GM12878 (cell line): ENCODE measurements at regions not wholly inside any gene's neighbourhood (a gene's known extent, or its start where the extent isn't known, plus 50 kb on each side); places are given as distances from the start of the nearest gene placed in this dataset.

Source experiments
- ATAC-seq: fragments of 200-7000 bp; cut with Tn5 transposase; 3 replicates; pipeline ENCODE4 v1.9.1; 2020; ENCODE audit warnings: mild to moderate bottlenecking, moderate library complexity
- BruUV-seq: library from RNA; stranded (reverse); fragments of 400-500 nt; replicated peaks from 2 replicates; lab custom pipeline; 2021; lab: Mats Ljungman, UMichigan
- CTCF ChIA-PET: fragments of 300-600 bp; sonication (Branson Sonifier 250); formaldehyde crosslinking; extraction: SDS; loops from one replicate; lab custom pipeline; 2021; ENCODE audit warnings: inconsistent platforms; lab: Yijun Ruan, JAX
- POLR2A ChIA-PET: fragments of 350-600 bp; formaldehyde crosslinking; extraction: SDS; loops from one replicate; lab custom pipeline; 2021; ENCODE audit warnings: inconsistent platforms; lab: Charles Lee
- RAD21 ChIA-PET: fragments of 300-600 bp; sonication (Branson Sonifier 250); formaldehyde crosslinking; loops from one replicate; lab custom pipeline; 2023; ENCODE audit warnings: antibody characterized with exemption; ENCODE audit not compliant: unreplicated experiment; lab: Charles Lee
- SMC1A ChIA-PET: fragments of 300-600 bp; sonication (Branson Sonifier 250); formaldehyde crosslinking; loops from one replicate; lab custom pipeline; 2023; ENCODE audit not compliant: unreplicated experiment, uncharacterized antibody; lab: Charles Lee
- DNase-seq: peaks from one replicate; pipeline ENCODE4 v3.0.0-alpha.2; 2011; ENCODE audit warnings: low read depth, low spot score
- FAIRE-seq: peaks from 3 replicates; lab custom pipeline; 2011; peaks lifted over from hg19 to GRCh38; lab: Jason Lieb, UNC
- H2AFZ ChIP-seq: 2 replicates; pipeline ENCODE4 v1.6.0; 2011; ENCODE audit warnings: low read depth, low read length, control low read depth; ENCODE audit not compliant: control insufficient read depth
- H3K27ac ChIP-seq: 2 replicates; pipeline ENCODE4 v1.5.1; 2011; ENCODE audit warnings: control low read depth; ENCODE audit not compliant: control insufficient read depth, insufficient read depth
- H3K27me3 ChIP-seq, 2 experiments: replicated peaks in 1 of 2; 2 replicates each; pipeline versions ENCODE4 v1.6.0 to v1.6.1; 2011; ENCODE audit warnings: low read length in 1 of 2; ENCODE audit not compliant: control insufficient read depth in 2 of 2, insufficient read depth in 2 of 2
- H3K36me3 ChIP-seq, 2 experiments: 2 replicates each; pipeline ENCODE4 v1.5.1; 2011; ENCODE audit warnings: low read length in 1 of 2; ENCODE audit not compliant: control insufficient read depth in 2 of 2, insufficient read depth in 2 of 2
- H3K4me1 ChIP-seq: 2 replicates; pipeline ENCODE4 v1.6.1; 2011; ENCODE audit warnings: mild to moderate bottlenecking, low read length, moderate library complexity, mixed read lengths; ENCODE audit not compliant: control insufficient read depth, insufficient read depth
- H3K4me2 ChIP-seq: 2 replicates; pipeline ENCODE4 v1.6.0; 2011; ENCODE audit warnings: control low read depth; ENCODE audit not compliant: control insufficient read depth, insufficient read depth
- H3K4me3 ChIP-seq: fragments of 200-600 bp; sonication (generic); 2 replicates; pipeline ENCODE4 v1.5.1; 2016
- H3K79me2 ChIP-seq: 2 replicates; pipeline ENCODE4 v1.6.0; 2011; ENCODE audit warnings: low read length; ENCODE audit not compliant: control insufficient read depth, insufficient read depth
- H3K9ac ChIP-seq: 2 replicates; pipeline ENCODE4 v1.8.0; 2011; ENCODE audit warnings: low read length, control low read depth, mixed read lengths; ENCODE audit not compliant: control insufficient read depth, insufficient read depth
- H3K9me3 ChIP-seq: replicated peaks from 3 replicates; pipeline ENCODE4 v1.5.1; 2011; ENCODE audit warnings: mild to moderate bottlenecking, low read length; ENCODE audit not compliant: control insufficient read depth, insufficient read depth
- H4K20me1 ChIP-seq: 2 replicates; pipeline ENCODE4 v1.6.0; 2011; ENCODE audit not compliant: control insufficient read depth, insufficient read depth
- ATF3 ChIP-seq: IDR thresholded peaks from 2 replicates; pipeline ENCODE4 v1.6.1; 2011; ENCODE audit warnings: low read depth, mild to moderate bottlenecking, low read length, moderate library complexity, borderline replicate concordance; ENCODE audit errors: extremely low read depth
- CBX3 ChIP-seq: fragments of 200-600 bp; sonication (generic); IDR thresholded peaks from 2 replicates; pipeline ENCODE4 v1.6.1; 2016; ENCODE audit warnings: low read depth, borderline replicate concordance
- CEBPZ ChIP-seq: fragments of 150-350 bp; IDR thresholded peaks from 2 replicates; pipeline ENCODE4 v1.6.1; 2016; ENCODE audit warnings: low read depth, low read length
- EED ChIP-seq: sonication (generic); IDR thresholded peaks from 2 replicates; pipeline ENCODE4 v1.6.1; 2016; ENCODE audit warnings: antibody characterized with exemption, low read depth
- EGR1 ChIP-seq, 2 experiments: IDR thresholded peaks; 1 replicate in 1 of 2; 2 replicates in 1 of 2; pipeline ENCODE4 v1.6.1; 2011 to 2012; ENCODE audit warnings: low read depth in 2 of 2, low read length in 2 of 2, borderline replicate concordance in 1 of 2, mild to moderate bottlenecking in 1 of 2, moderate library complexity in 1 of 2
- FOS ChIP-seq: IDR thresholded peaks from 3 replicates; pipeline ENCODE4 v1.6.1; 2011; ENCODE audit warnings: borderline replicate concordance; ENCODE audit not compliant: insufficient read length; ENCODE audit errors: extremely low read depth
- FOXK2 ChIP-seq: fragments of 450-650 bp; IDR thresholded peaks from 2 replicates; pipeline ENCODE4 v1.6.1; 2017; ENCODE audit warnings: mild to moderate bottlenecking, moderate library complexity
- HDAC6 ChIP-seq: fragments of 200-600 bp; sonication (generic); IDR thresholded peaks from one replicate; pipeline ENCODE4 v1.8.0; 2017; ENCODE audit warnings: antibody characterized with exemption; ENCODE audit not compliant: unreplicated experiment
- IRF4 ChIP-seq: IDR thresholded peaks from 2 replicates; pipeline ENCODE4 v1.6.1; 2011; ENCODE audit warnings: low read depth, low read length
- MEF2A ChIP-seq: IDR thresholded peaks from 2 replicates; pipeline ENCODE4 v1.6.1; 2011; ENCODE audit warnings: low read depth, mild to moderate bottlenecking, low read length, moderate library complexity; ENCODE audit not compliant: insufficient read depth
- MYC ChIP-seq: IDR thresholded peaks from 2 replicates; pipeline ENCODE4 v1.6.1; 2011; ENCODE audit warnings: mild to moderate bottlenecking, low read length, moderate library complexity, inconsistent platforms; ENCODE audit not compliant: insufficient read depth, insufficient replicate concordance, insufficient read length, severe bottlenecking
- NR2F1 ChIP-seq: fragments of 450-650 bp; conservative IDR thresholded peaks from 2 replicates; pipeline ENCODE4 v1.6.1; 2017; ENCODE audit warnings: mild to moderate bottlenecking
- PAX5 ChIP-seq: IDR thresholded peaks from 2 replicates; pipeline ENCODE4 v1.6.1; 2011; ENCODE audit warnings: low read depth, low read length, borderline replicate concordance
- PKNOX1 ChIP-seq: fragments of 450-650 bp; IDR thresholded peaks from 2 replicates; pipeline ENCODE4 v1.6.1; 2016; ENCODE audit warnings: mild to moderate bottlenecking
- RUNX3 ChIP-seq: IDR thresholded peaks from 2 replicates; pipeline ENCODE4 v1.6.1; 2012; ENCODE audit warnings: low read length, inconsistent platforms
- SMARCA5 ChIP-seq: fragments of 450-650 bp; IDR thresholded peaks from 2 replicates; pipeline ENCODE4 v1.6.1; 2017; ENCODE audit warnings: mild to moderate bottlenecking
- WRNIP1 ChIP-seq: IDR thresholded peaks from 2 replicates; pipeline ENCODE4 v1.6.1; 2011; ENCODE audit warnings: low read depth, low read length, improper control_type of control experiment, borderline replicate concordance
- ZNF622 ChIP-seq: fragments of 450-650 bp; IDR thresholded peaks from 2 replicates; pipeline ENCODE4 v1.6.1; 2017; ENCODE audit warnings: mild to moderate bottlenecking, inconsistent platforms
- WGBS: methylation state at CpG from one replicate; pipeline ENCODE4 v1.1.6; 2016; ENCODE audit warnings: low lambda C conversion rate; ENCODE audit not compliant: insufficient replicate concordance, insufficient coverage; ENCODE audit errors: missing lambda C conversion rate; 5-methylcytosine and 5-hydroxymethylcytosine counted together
- in situ Hi-C: fragments of 300-500 bp; cut with MboI; formaldehyde crosslinking; loops from 9 replicates; pipeline ENCODE4 v1.14.3; 2018; ENCODE audit warnings: mixed read lengths
- intact Hi-C: fragments of 100-400 bp; cut with micrococcal nuclease; formaldehyde crosslinking; loops from one replicate; pipeline ENCODE4 v1.14.2; 2022; ENCODE audit not compliant: unreplicated experiment

GRCh38 chr9:129385211-129385934 is 207.3 kb upstream of the IER5L start:
- POLR2A ChIA-PET: no interaction called here

More at GRCh38 chr9:129385211-129385934, 207.3 kb upstream of the IER5L start:
- 56% methylated on average over 11 of the region's 11 CpGs for WGBS
- intact Hi-C loops (no loop called here), in situ Hi-C loops (no loop called here)
- SMC1A ChIA-PET: interaction anchor here (2.4 kb wide), 1 partner anchor 211 kb away, joined by 6 read pairs; no protein-coding TSS in a partner anchor
- peak overlapping the region; percentile 31; the same call in 1 of the 2 replicates for H3K4me2 ChIP-seq
- no peak overlapping the region for H3K9ac ChIP-seq
- peak; percentile 64; the same call in 1 of the 2 replicates for TF ChIP-seq RUNX3
- 0 out of 2 replicates have a peak, but pooled peaks have one; percentile 26 for TF ChIP-seq PKNOX1
- no peak for TF ChIP-seq MYC
- no peak for TF ChIP-seq HDAC6
- TF ChIP-seq CEBPZ: no peak
- no peak for TF ChIP-seq FOXK2
- no peak for TF ChIP-seq IRF4
- no peak for TF ChIP-seq ZNF622
- no peak for TF ChIP-seq MEF2A
- TF ChIP-seq ATF3: no peak
- peak; percentile 20; the same call in 1 of the 2 replicates for TF ChIP-seq EED
- no peak for TF ChIP-seq NR2F1
- no peak for TF ChIP-seq EGR1 (IDR thresholded peaks at IDR 0.05; ENCODE audit: borderline replicate concordance in 1 of 2, low read depth in 2 of 2, low read length in 2 of 2)
- no peak for TF ChIP-seq WRNIP1
- TF ChIP-seq CBX3: no peak
- TF ChIP-seq FOS: no peak
- peak; percentile 40; the same call in 1 of the 2 replicates for TF ChIP-seq SMARCA5
- 0 out of 2 replicates have a peak, but pooled peaks have one; percentile 42 for TF ChIP-seq PAX5
- H3K4me1 ChIP-seq: peaks cover 24% of the 10 kb centered on the region
- no peak for DNase-seq
- CTCF ChIA-PET: no interaction called here
- no peaks in the 10 kb centered on the region; a peak in 1 of 4 replicates for H3K27me3 ChIP-seq
- H3K79me2 ChIP-seq: no peaks in the 10 kb centered on the region
- no peak overlapping the region for H3K27ac ChIP-seq
- RAD21 ChIA-PET: no interaction called here
- H3K4me3 ChIP-seq: no peak overlapping the region
- peak; percentile 20; the same call in 2 of the 3 replicates for ATAC-seq
- no peak overlapping the region for H2AFZ ChIP-seq
- no peaks in the 10 kb centered on the region for H3K9me3 ChIP-seq
- FAIRE-seq: peak; percentile 38
- H4K20me1 ChIP-seq: no peaks in the 10 kb centered on the region
- H3K36me3 ChIP-seq: no peaks in the 10 kb centered on the region
- no TSS peak for BruUV-seq
